K562 (cell line): ENCODE measurements at regions not wholly inside any gene's neighbourhood (a gene's known extent, or its start where the extent isn't known, plus 50 kb on each side); places are given as distances from the start of the nearest gene placed in this dataset.

Experiments
- ATAC-seq: fragments of 200-7000 bp; cut with Tn5 transposase; 3 replicates; pipeline ENCODE4 v1.9.1; 2020; ENCODE audit warnings: moderate library complexity
- BruUV-seq: library from RNA; stranded (reverse); fragments of 400-500 nt; replicated peaks from 2 replicates; lab custom pipeline; 2021; lab: Mats Ljungman, UMichigan
- CTCF ChIA-PET: fragments of 300-600 bp; formaldehyde crosslinking; extraction: SDS; loops from one replicate; lab custom pipeline; 2021; ENCODE audit warnings: low intra/inter-chr PET ratio; lab: Yijun Ruan, JAX
- POLR2A ChIA-PET: fragments of 300-600, 350-650 bp; sonication (Branson Sonifier 250); formaldehyde crosslinking; extraction: SDS; loops from one replicate; lab custom pipeline; 2021; ENCODE audit warnings: antibody characterized with exemption, inconsistent platforms; lab: Yijun Ruan, JAX
- DNase-seq, 4 experiments: peaks; one replicate each; pipeline versions ENCODE4 v3.0.0 to v3.0.0-alpha.2; 2011 to 2018; ENCODE audit warnings: low spot score in 3 of 4, mixed read lengths in 3 of 4; ENCODE audit errors: extremely low read depth in 1 of 4
- FAIRE-seq: peaks from 2 replicates; lab custom pipeline; 2011; peaks lifted over from hg19 to GRCh38; lab: Jason Lieb, UNC
- H2AFZ ChIP-seq: 2 replicates; pipeline ENCODE4 v1.6.0; 2011; ENCODE audit warnings: low read depth, low read length, control low read depth, inconsistent platforms
- H3K27ac ChIP-seq: fragments of 200-600 bp; 3 replicates; pipeline ENCODE4 v1.8.0; 2011; ENCODE audit warnings: low read depth, mild to moderate bottlenecking, control low read depth, inconsistent platforms, low read length, moderate library complexity, mixed read lengths; ENCODE audit errors: extremely low read depth
- H3K27me3 ChIP-seq, 2 experiments: fragments of 300-600 bp in 1 of 2; 2 replicates in 1 of 2; 3 replicates in 1 of 2; pipeline versions ENCODE4 v1.6.0 to v1.8.0; 2011; ENCODE audit warnings: inconsistent platforms in 2 of 2, low read length in 2 of 2, mild to moderate bottlenecking in 1 of 2, mixed read lengths in 1 of 2, moderate library complexity in 1 of 2; ENCODE audit not compliant: control insufficient read depth in 2 of 2, insufficient read depth in 2 of 2
- H3K36me3 ChIP-seq: fragments of 300-600 bp; 3 replicates; pipeline ENCODE4 v1.8.0; 2011; ENCODE audit warnings: mild to moderate bottlenecking, low read length, inconsistent platforms; ENCODE audit not compliant: control insufficient read depth, insufficient read depth
- H3K4me1 ChIP-seq, 2 experiments: fragments of 200-600 bp in 1 of 2; replicated peaks in 1 of 2; 2 replicates in 1 of 2; 3 replicates in 1 of 2; pipeline versions ENCODE4 v1.5.1 to v1.8.0; 2011; ENCODE audit warnings: inconsistent platforms in 2 of 2, low read length in 2 of 2, mild to moderate bottlenecking in 1 of 2, mixed read lengths in 1 of 2, moderate library complexity in 1 of 2; ENCODE audit not compliant: control insufficient read depth in 2 of 2, insufficient read depth in 2 of 2
- H3K4me2 ChIP-seq: 2 replicates; pipeline ENCODE4 v1.6.1; 2011; ENCODE audit warnings: low read length, control low read depth, inconsistent platforms, mixed read lengths; ENCODE audit not compliant: insufficient read depth
- H3K4me3 ChIP-seq: fragments of 200-600 bp; sonication (generic), shearing (Covaris generic); 2 replicates; pipeline ENCODE4 v1.5.1; 2016; ENCODE audit warnings: control low read depth, inconsistent platforms
- H3K79me2 ChIP-seq: fragments of 200-600 bp; 3 replicates; pipeline ENCODE4 v1.8.0; 2011; ENCODE audit warnings: low read length, inconsistent platforms; ENCODE audit not compliant: control insufficient read depth, insufficient read depth
- H3K9ac ChIP-seq, 2 experiments: 2 replicates each; pipeline versions ENCODE4 v1.6.0 to v1.6.1; 2011; ENCODE audit warnings: low read depth in 2 of 2, low read length in 2 of 2, control low read depth in 1 of 2, inconsistent platforms in 1 of 2, mild to moderate bottlenecking in 1 of 2, mixed read lengths in 1 of 2; ENCODE audit not compliant: insufficient read depth in 1 of 2
- H3K9me1 ChIP-seq: one replicate; pipeline ENCODE4 v1.6.0; 2011; ENCODE audit warnings: inconsistent platforms, mild to moderate bottlenecking, low read length, moderate library complexity; ENCODE audit not compliant: control insufficient read depth, insufficient read depth
- H3K9me3 ChIP-seq: replicated peaks from 2 replicates; pipeline ENCODE4 v1.5.1; 2011; ENCODE audit warnings: low read depth, low read length, inconsistent platforms; ENCODE audit not compliant: control insufficient read depth, insufficient read depth
- H4K20me1 ChIP-seq: replicated peaks from 2 replicates; pipeline ENCODE4 v1.6.1; 2011; ENCODE audit warnings: low read length, inconsistent platforms, mixed read lengths; ENCODE audit not compliant: control insufficient read depth, insufficient read depth
- CTCF ChIP-seq, 3 experiments: IDR thresholded peaks in 2 of 3; conservative IDR thresholded peaks in 1 of 3; 2 replicates each; pipeline ENCODE4 v1.5.1; 2011 to 2012; ENCODE audit warnings: low read length in 3 of 3, mild to moderate bottlenecking in 3 of 3, control low read depth in 2 of 3, improper control_type of control experiment in 1 of 3, inconsistent platforms in 1 of 3, low read depth in 1 of 3, mixed read lengths in 1 of 3, moderate library complexity in 1 of 3; ENCODE audit not compliant: insufficient read depth in 2 of 3
- MYNN ChIP-seq, 2 experiments: sonication (generic); formaldehyde crosslinking in 1 of 2; IDR thresholded peaks; 2 replicates each; pipeline versions ENCODE4 v1.5.0 to v1.6.1; 2016 to 2020; ENCODE audit warnings: antibody characterized with exemption in 1 of 2, missing genetic modification reagents in 1 of 2
- NFIC ChIP-seq: fragments of 450-650 bp; IDR thresholded peaks from 2 replicates; pipeline ENCODE4 v1.6.1; 2017; ENCODE audit warnings: mild to moderate bottlenecking, inconsistent platforms
- XRCC5 ChIP-seq: fragments of 200-400 bp; formaldehyde crosslinking; IDR thresholded peaks from 2 replicates; pipeline ENCODE4 v1.6.1; 2017; ENCODE audit warnings: low read depth, mild to moderate bottlenecking, low read length
- WGBS: fragments of 100-300 bp; shearing (Covaris generic); methylation state at CpG from one replicate; pipeline ENCODE4 v1.1.6; 2016; ENCODE audit warnings: low coverage, mixed read lengths; ENCODE audit not compliant: insufficient coverage; ENCODE audit errors: missing lambda C conversion rate; 5-methylcytosine and 5-hydroxymethylcytosine counted together
- in situ Hi-C: fragments of 300-500 bp; cut with MboI; formaldehyde crosslinking; loops from 4 replicates; pipeline ENCODE4 v1.15.0; 2018; ENCODE audit warnings: inconsistent platforms, mixed read lengths
- intact Hi-C: fragments of 100-400 bp; cut with micrococcal nuclease; formaldehyde crosslinking; loops from 2 replicates; pipeline ENCODE4 v1.14.2; 2022

GRCh38 chr10:131726076-131726880, 174.5 kb upstream of the PPP2R2D start:
- FAIRE-seq = no peak
- DNase-seq = no peak

GRCh38 chr10:131726967-131727366, 173.8 kb upstream of the PPP2R2D start:
- POLR2A ChIA-PET = no interaction called here
- FAIRE-seq (no peak), DNase-seq (peak in 1 of 4 experiments; percentile 11)
- H3K9ac ChIP-seq = no peak overlapping the region
- H2AFZ ChIP-seq = no peak overlapping the region
- H3K79me2 ChIP-seq = no peaks in the 10 kb centered on the region
- peaks cover 3 to 70% of the 10 kb centered on the region in 2 experiments; a peak in 3 of 5 replicates for H3K27me3 ChIP-seq
- TF ChIP-seq CTCF (IDR thresholded peaks at IDR 0.05 in 2 of 3, conservative IDR thresholded peaks at IDR 0.05 in 1 of 3; ENCODE audit: insufficient read depth in 2 of 3, low read depth in 1 of 3, low read length in 3 of 3) (peak in 1 of 3 experiments; percentile 54; a peak in 2 of 6 replicates), MYNN (IDR thresholded peaks at IDR 0.05) (no peak), MYNN (CRISPR knock-in tag; IDR thresholded peaks at IDR 0.05) (no peak)
- TF ChIP-seq, all 486 proteins: peak for 1
- ATAC-seq = peak; percentile 65; the same call in 1 of the 3 replicates
- CTCF ChIA-PET = no interaction called here
- no peaks in the 10 kb centered on the region for H4K20me1 ChIP-seq
- H3K27ac ChIP-seq = no peak overlapping the region
- no peak overlapping the region for H3K4me2 ChIP-seq
- intact Hi-C loops (no loop called here), in situ Hi-C loops (no loop called here)
- H3K9me1 ChIP-seq = no peaks in the 10 kb centered on the region
- WGBS = under 1% methylated on average over 14 of the region's 14 CpGs
- H3K9me3 ChIP-seq = no peaks in the 10 kb centered on the region
- no TSS peak for BruUV-seq
- no peak overlapping the region for H3K4me3 ChIP-seq
- no peaks in the 10 kb centered on the region for H3K36me3 ChIP-seq
- no peaks in the 10 kb centered on the region for H3K4me1 ChIP-seq

More at GRCh38 chr10:131726076-131726880, 174.5 kb upstream of the PPP2R2D start:
- Histone ChIP-seq H3K9ac (no peak overlapping the region), H3K9me3 (no peaks in the 10 kb centered on the region), H3K9me1 (no peaks in the 10 kb centered on the region), H3K27me3 (peaks cover 3 to 66% of the 10 kb centered on the region in 2 experiments; a peak in 3 of 5 replicates), H3K79me2 (no peaks in the 10 kb centered on the region), H3K4me1 (no peaks in the 10 kb centered on the region), H3K4me3 (no peak overlapping the region), H4K20me1 (no peaks in the 10 kb centered on the region), H3K4me2 (no peak overlapping the region)
- intact Hi-C loops = no loop called here
- POLR2A ChIA-PET = interaction anchor here (0.7 kb wide), 1 partner anchor 577 kb away, joined by 3 read pairs; no protein-coding TSS in a partner anchor
- WGBS = 3% methylated on average over 15 of the region's 30 CpGs
- no peak for ATAC-seq
- TF ChIP-seq XRCC5 = no peak
- TF ChIP-seq NFIC = 0 out of 2 replicates have a peak, but pooled peaks have one; percentile 10
- TF ChIP-seq, all 486 proteins: peak for 1
- in situ Hi-C loops = no loop called here
- BruUV-seq = no TSS peak
- no peak overlapping the region for H2AFZ ChIP-seq
- CTCF ChIA-PET = no interaction called here
- no peaks in the 10 kb centered on the region for H3K36me3 ChIP-seq
- no peak overlapping the region for H3K27ac ChIP-seq
